CD4-positive, CD25-positive, alpha-beta regulatory T cell (primary cell): ENCODE measurements at regions not wholly inside any gene's neighbourhood (a gene's known extent, or its start where the extent isn't known, plus 50 kb on each side); places are given as distances from the start of the nearest gene placed in this dataset.

ENCODE experiments used
- ATAC-seq, 2 donors: fragments of 150-1000 bp; cut with Tn5 transposase; one replicate each; pipeline ENCODE4 v1.10.0; 2021; ENCODE audit warnings: low read depth in 2 of 2, moderate number of reproducible peaks in 2 of 2, moderate library complexity in 1 of 2
- DNase-seq, 3 donors: peaks; one replicate each; pipeline versions ENCODE4 v3.0.0 to v3.0.0-alpha.2; 2012 to 2022; ENCODE audit warnings: mixed read lengths in 1 of 3
- H3K27ac ChIP-seq: one replicate; pipeline ENCODE4 v1.7.0; 2013; ENCODE audit warnings: mild to moderate bottlenecking, low read length; ENCODE audit not compliant: insufficient read depth, poor library complexity, severe bottlenecking
- H3K27me3 ChIP-seq: one replicate; pipeline ENCODE4 v1.7.0; 2013; ENCODE audit warnings: low read length; ENCODE audit not compliant: control insufficient read depth, insufficient read depth
- H3K36me3 ChIP-seq: one replicate; pipeline ENCODE4 v1.7.0; 2013; ENCODE audit warnings: mild to moderate bottlenecking, low read length, moderate library complexity; ENCODE audit not compliant: control insufficient read depth, insufficient read depth
- H3K4me1 ChIP-seq: 2 replicates; pipeline ENCODE4 v1.7.0; 2013; ENCODE audit warnings: mild to moderate bottlenecking, low read length; ENCODE audit not compliant: insufficient read depth, control insufficient read depth, poor library complexity, severe bottlenecking
- H3K4me3 ChIP-seq: one replicate; pipeline ENCODE4 v1.7.0; 2013; ENCODE audit warnings: low read depth, mild to moderate bottlenecking, low read length, moderate library complexity
- H3K9me3 ChIP-seq, 2 experiments: 1 replicate in 1 of 2; 2 replicates in 1 of 2; pipeline ENCODE4 v1.7.0; 2013; ENCODE audit warnings: low read length in 2 of 2, mild to moderate bottlenecking in 1 of 2, moderate library complexity in 1 of 2; ENCODE audit not compliant: control insufficient read depth in 2 of 2
- H3K27ac Mint-ChIP-seq, 3 donors: one replicate each; pipeline ENCODE4 v1.8.0; 2020 to 2022; ENCODE audit warnings: mild to moderate bottlenecking in 3 of 3, mixed read lengths in 3 of 3, moderate library complexity in 2 of 3
- H3K27me3 Mint-ChIP-seq: one replicate; pipeline ENCODE4 v1.8.0; 2022; ENCODE audit warnings: mild to moderate bottlenecking, mixed read lengths
- H3K36me3 Mint-ChIP-seq: one replicate; pipeline ENCODE4 v1.8.0; 2020; ENCODE audit warnings: mixed read lengths
- H3K4me1 Mint-ChIP-seq, 4 donors: one replicate each; pipeline ENCODE4 v1.8.0; 2020 to 2022; ENCODE audit warnings: mixed read lengths in 4 of 4, mild to moderate bottlenecking in 1 of 4
- H3K4me3 Mint-ChIP-seq, 4 donors: one replicate each; pipeline ENCODE4 v1.8.0; 2020 to 2022; ENCODE audit warnings: mild to moderate bottlenecking in 4 of 4, mixed read lengths in 4 of 4, moderate library complexity in 3 of 4
- H3K9me3 Mint-ChIP-seq, 7 donors: one replicate each; pipeline ENCODE4 v1.8.0; 2020 to 2022; ENCODE audit warnings: mixed read lengths in 7 of 7, mild to moderate bottlenecking in 3 of 7, moderate library complexity in 2 of 7

GRCh38 chr2:193883820-193884219, 1689.1 kb upstream of the TMEFF2 start:
- H3K27me3 Mint-ChIP-seq = no peaks in the 10 kb centered on the region
- H3K36me3 Mint-ChIP-seq = no peaks in the 10 kb centered on the region

GRCh38 chr2:193876980-193877379, 1682.2 kb upstream of the TMEFF2 start:
- Histone ChIP-seq H3K4me1 (no peaks in the 10 kb centered on the region), H3K4me3 (no peak overlapping the region), H3K9me3 (no peaks in the 10 kb centered on the region), H3K27me3 (no peaks in the 10 kb centered on the region), H3K27ac (no peak overlapping the region), H3K36me3 (no peaks in the 10 kb centered on the region)
- Mint-ChIP-seq H3K27ac (no peak overlapping the region), H3K27me3 (no peaks in the 10 kb centered on the region), H3K9me3 (peaks cover 0 to 5% (median 4%) of the 10 kb centered on the region in 7 donors), H3K4me3 (no peak overlapping the region), H3K4me1 (no peaks in the 10 kb centered on the region), H3K36me3 (no peaks in the 10 kb centered on the region)
- DNase-seq = no peak
- no peak for ATAC-seq

More at GRCh38 chr2:193883820-193884219, 1689.1 kb upstream of the TMEFF2 start:
- H3K4me1 ChIP-seq = no peaks in the 10 kb centered on the region
- H3K9me3 ChIP-seq = no peaks in the 10 kb centered on the region
- Mint-ChIP-seq H3K4me3 (no peak overlapping the region), H3K27ac (no peak overlapping the region), H3K4me1 (peaks cover 0 to 5% (median 0%) of the 10 kb centered on the region in 4 donors), H3K9me3 (peaks cover 0 to 6% (median 4%) of the 10 kb centered on the region in 7 donors)
- no peak for DNase-seq
- H3K27ac ChIP-seq = no peak overlapping the region
- no peak for ATAC-seq
- H3K27me3 ChIP-seq = no peaks in the 10 kb centered on the region
- no peaks in the 10 kb centered on the region for H3K36me3 ChIP-seq
- H3K4me3 ChIP-seq = no peak overlapping the region

GRCh38 chr2:193869564-193869963, 1674.8 kb upstream of the TMEFF2 start:
- no peaks in the 10 kb centered on the region for H3K4me1 Mint-ChIP-seq
- no peak overlapping the region for H3K4me3 Mint-ChIP-seq
- Histone ChIP-seq H3K27me3 (no peaks in the 10 kb centered on the region), H3K9me3 (no peaks in the 10 kb centered on the region), H3K4me3 (no peak overlapping the region), H3K4me1 (no peaks in the 10 kb centered on the region), H3K27ac (no peak overlapping the region), H3K36me3 (no peaks in the 10 kb centered on the region)
- DNase-seq (no peak), ATAC-seq (no peak)
- no peaks in the 10 kb centered on the region for H3K36me3 Mint-ChIP-seq
- no peaks in the 10 kb centered on the region for H3K27me3 Mint-ChIP-seq
- no peak overlapping the region for H3K27ac Mint-ChIP-seq
- H3K9me3 Mint-ChIP-seq = peaks cover 0 to 6% (median 0%) of the 10 kb centered on the region in 7 donors

- no peak for DNase-seq
- Mint-ChIP-seq H3K27ac (no peak overlapping the region), H3K9me3 (peaks cover 0 to 6% (median 0%) of the 10 kb centered on the region in 7 donors), H3K4me1 (no peaks in the 10 kb centered on the region), H3K4me3 (no peak overlapping the region), H3K36me3 (no peaks in the 10 kb centered on the region), H3K27me3 (no peaks in the 10 kb centered on the region)
- H3K27me3 ChIP-seq = no peaks in the 10 kb centered on the region
- no peaks in the 10 kb centered on the region for H3K9me3 ChIP-seq
- H3K4me3 ChIP-seq = no peak overlapping the region
- ATAC-seq = no peak
- no peak overlapping the region for H3K27ac ChIP-seq
- no peaks in the 10 kb centered on the region for H3K4me1 ChIP-seq
- no peaks in the 10 kb centered on the region for H3K36me3 ChIP-seq
Observed at GRCh38 chr2:193868833-193869232, 1674.1 kb upstream of the TMEFF2 start.

GRCh38 chr2:193868132-193868531, 1673.4 kb upstream of the TMEFF2 start:
- Mint-ChIP-seq H3K9me3 (peaks cover 0 to 3% (median 0%) of the 10 kb centered on the region in 7 donors), H3K27ac (no peak overlapping the region), H3K4me3 (no peak overlapping the region), H3K27me3 (no peaks in the 10 kb centered on the region), H3K36me3 (no peaks in the 10 kb centered on the region), H3K4me1 (no peaks in the 10 kb centered on the region)
- no peak for DNase-seq
- no peaks in the 10 kb centered on the region for H3K36me3 ChIP-seq
- no peaks in the 10 kb centered on the region for H3K27me3 ChIP-seq
- no peaks in the 10 kb centered on the region for H3K4me1 ChIP-seq
- H3K4me3 ChIP-seq = no peak overlapping the region
- H3K27ac ChIP-seq = no peak overlapping the region
- H3K9me3 ChIP-seq = no peaks in the 10 kb centered on the region
- no peak for ATAC-seq

GRCh38 chr2:193867454-193867853, 1672.7 kb upstream of the TMEFF2 start:
- Mint-ChIP-seq H3K4me3 (no peak overlapping the region), H3K27me3 (no peaks in the 10 kb centered on the region), H3K9me3 (peaks cover 0 to 3% (median 0%) of the 10 kb centered on the region in 7 donors), H3K27ac (no peak overlapping the region), H3K4me1 (no peaks in the 10 kb centered on the region), H3K36me3 (no peaks in the 10 kb centered on the region)
- H3K27me3 ChIP-seq = no peaks in the 10 kb centered on the region
- H3K4me3 ChIP-seq = no peak overlapping the region
- no peak for ATAC-seq
- H3K4me1 ChIP-seq = no peaks in the 10 kb centered on the region
- no peaks in the 10 kb centered on the region for H3K9me3 ChIP-seq
- H3K27ac ChIP-seq = no peak overlapping the region
- no peaks in the 10 kb centered on the region for H3K36me3 ChIP-seq
- DNase-seq = no peak

- no peaks in the 10 kb centered on the region for H3K36me3 Mint-ChIP-seq
- H3K27ac ChIP-seq = no peak overlapping the region
- H3K27me3 ChIP-seq = no peaks in the 10 kb centered on the region
- H3K27me3 Mint-ChIP-seq = no peaks in the 10 kb centered on the region
- DNase-seq (no peak), ATAC-seq (no peak)
- peaks cover 0 to 3% (median 0%) of the 10 kb centered on the region in 7 donors for H3K9me3 Mint-ChIP-seq
- H3K4me3 Mint-ChIP-seq = no peak overlapping the region
- no peaks in the 10 kb centered on the region for H3K4me1 ChIP-seq
- H3K27ac Mint-ChIP-seq = no peak overlapping the region
- H3K9me3 ChIP-seq = no peaks in the 10 kb centered on the region
- no peak overlapping the region for H3K4me3 ChIP-seq
- H3K4me1 Mint-ChIP-seq = no peaks in the 10 kb centered on the region
- no peaks in the 10 kb centered on the region for H3K36me3 ChIP-seq
Observed at GRCh38 chr2:193861557-193861956, 1666.8 kb upstream of the TMEFF2 start.

- Histone ChIP-seq H3K4me1 (no peaks in the 10 kb centered on the region), H3K27ac (no peak overlapping the region), H3K9me3 (no peaks in the 10 kb centered on the region), H3K27me3 (no peaks in the 10 kb centered on the region), H3K4me3 (no peak overlapping the region), H3K36me3 (no peaks in the 10 kb centered on the region)
- no peaks in the 10 kb centered on the region for H3K4me1 Mint-ChIP-seq
- H3K27ac Mint-ChIP-seq = no peak overlapping the region
- DNase-seq (no peak), ATAC-seq (no peak)
- H3K36me3 Mint-ChIP-seq = no peaks in the 10 kb centered on the region
- no peak overlapping the region for H3K4me3 Mint-ChIP-seq
- H3K9me3 Mint-ChIP-seq = peaks cover 0 to 5% (median 0%) of the 10 kb centered on the region in 7 donors
- H3K27me3 Mint-ChIP-seq = no peaks in the 10 kb centered on the region
Observed at GRCh38 chr2:193847991-193848390, 1653.3 kb upstream of the TMEFF2 start.
